H1 (cell line): ENCODE measurements at regions not wholly inside any gene's neighbourhood (a gene's known extent, or its start where the extent isn't known, plus 50 kb on each side); places are given as distances from the start of the nearest gene placed in this dataset.

ENCODE experiments used
- CTCF ChIA-PET: fragments of 300-600 bp; sonication (Branson Sonifier 250); formaldehyde crosslinking; loops from one replicate; lab custom pipeline; 2021; ENCODE audit not compliant: partially characterized antibody; lab: Charles Lee
- POLR2A ChIA-PET: fragments of 300-600 bp; sonication (Branson Sonifier 250); formaldehyde crosslinking; loops from one replicate; lab custom pipeline; 2021; ENCODE audit warnings: inconsistent platforms; ENCODE audit not compliant: partially characterized antibody; lab: Charles Lee
- DNase-seq, 2 experiments: peaks; one replicate each; pipeline versions ENCODE4 v3.0.0 to v3.0.0-alpha.2; 2010 to 2022; ENCODE audit warnings: low spot score in 2 of 2, low read depth in 1 of 2, mixed read lengths in 1 of 2
- FAIRE-seq: peaks from 2 replicates; lab custom pipeline; 2011; peaks lifted over from hg19 to GRCh38; lab: Jason Lieb, UNC
- H2AFZ ChIP-seq: 2 replicates; pipeline ENCODE4 v1.8.1; 2012; ENCODE audit warnings: low read length, inconsistent platforms
- H2AK5ac ChIP-seq: 2 replicates; pipeline ENCODE4 v1.6.1; 2013; ENCODE audit warnings: low read depth, low read length
- H2BK120ac ChIP-seq: replicated peaks from 2 replicates; pipeline ENCODE3; 2013; ENCODE audit warnings: low read depth, low read length, inconsistent platforms
- H2BK12ac ChIP-seq: 2 replicates; pipeline ENCODE4 v1.6.1; 2013; ENCODE audit warnings: low read depth, low read length
- H2BK15ac ChIP-seq: 2 replicates; pipeline ENCODE4 v1.6.1; 2013; ENCODE audit warnings: low read length
- H2BK20ac ChIP-seq: 2 replicates; pipeline ENCODE4 v1.6.1; 2013; ENCODE audit warnings: low read length
- H2BK5ac ChIP-seq: 2 replicates; pipeline ENCODE4 v1.6.1; 2013; ENCODE audit warnings: low read depth, low read length
- H3K14ac ChIP-seq: 2 replicates; pipeline ENCODE4 v1.6.1; 2013; ENCODE audit warnings: inconsistent platforms; ENCODE audit not compliant: insufficient read length
- H3K18ac ChIP-seq: 2 replicates; pipeline ENCODE4 v1.6.1; 2013; ENCODE audit warnings: low read length; ENCODE audit errors: extremely low read depth
- H3K23ac ChIP-seq: 2 replicates; pipeline ENCODE4 v1.6.1; 2013; ENCODE audit warnings: inconsistent platforms; ENCODE audit not compliant: insufficient read length
- H3K23me2 ChIP-seq: 2 replicates; pipeline ENCODE4 v1.6.1; 2013; ENCODE audit warnings: low read depth, low read length
- H3K27ac ChIP-seq: 2 replicates; pipeline ENCODE4 v1.6.1; 2011; ENCODE audit warnings: low read depth, low read length, inconsistent platforms
- H3K27me3 ChIP-seq, 4 experiments: replicated peaks in 1 of 4; 1 replicate in 1 of 4; 2 replicates in 3 of 4; pipeline versions ENCODE4 v1.6.1 to v1.8.1; 2011 to 2013; ENCODE audit warnings: low read length in 3 of 4, mild to moderate bottlenecking in 3 of 4, inconsistent platforms in 2 of 4, mixed read lengths in 2 of 4, moderate library complexity in 1 of 4; ENCODE audit not compliant: control insufficient read depth in 3 of 4, insufficient read depth in 3 of 4; ENCODE audit errors: extremely low read depth in 1 of 4
- H3K36me3 ChIP-seq, 4 experiments: 2 replicates each; pipeline versions ENCODE4 v1.6.1 to v1.8.1; 2011 to 2013; ENCODE audit warnings: mild to moderate bottlenecking in 4 of 4, low read length in 3 of 4, moderate library complexity in 2 of 4, control low read depth in 1 of 4, inconsistent platforms in 1 of 4; ENCODE audit not compliant: insufficient read depth in 4 of 4, control insufficient read depth in 2 of 4
- H3K4ac ChIP-seq: replicated peaks from 2 replicates; pipeline ENCODE3; 2013; ENCODE audit warnings: low read length, low read depth, mixed read lengths, inconsistent platforms; ENCODE audit not compliant: insufficient read length
- H3K4me1 ChIP-seq, 4 experiments: replicated peaks in 1 of 4; 1 replicate in 1 of 4; 2 replicates in 3 of 4; pipeline versions ENCODE4 v1.6.1 to v1.8.1; 2011 to 2013; ENCODE audit warnings: low read length in 3 of 4, inconsistent platforms in 2 of 4, mixed read lengths in 1 of 4; ENCODE audit not compliant: insufficient read depth in 4 of 4, control insufficient read depth in 3 of 4
- H3K4me2 ChIP-seq, 2 experiments: 2 replicates each; pipeline versions ENCODE4 v1.6.1 to v1.8.1; 2011 to 2013; ENCODE audit warnings: low read depth in 2 of 2, low read length in 2 of 2, control low read depth in 1 of 2, inconsistent platforms in 1 of 2, mild to moderate bottlenecking in 1 of 2; ENCODE audit not compliant: insufficient read depth in 1 of 2
- H3K4me3 ChIP-seq, 4 experiments: fragments of 200-600, 300-600 bp in 1 of 4; sonication (generic), shearing (Covaris generic), sonication (Bioruptor Twin) in 1 of 4; 2 replicates each; pipeline versions ENCODE4 v1.5.1 to v1.8.1; 2011 to 2016; ENCODE audit warnings: low read length in 4 of 4, low read depth in 3 of 4, control low read depth in 2 of 4, inconsistent platforms in 2 of 4, mild to moderate bottlenecking in 2 of 4, mixed read lengths in 1 of 4, moderate library complexity in 1 of 4; ENCODE audit not compliant: insufficient read depth in 2 of 4; ENCODE audit errors: extremely low read depth in 1 of 4
- H3K56ac ChIP-seq: replicated peaks from 2 replicates; pipeline ENCODE3; 2013; ENCODE audit warnings: low read depth, mild to moderate bottlenecking, mixed read lengths, low read length, inconsistent platforms; ENCODE audit not compliant: insufficient read length
- H3K79me1 ChIP-seq: 2 replicates; pipeline ENCODE4 v1.6.1; 2013; ENCODE audit warnings: low read depth, low read length, control low read depth
- H3K79me2 ChIP-seq, 2 experiments: 2 replicates each; pipeline versions ENCODE4 v1.6.1 to v1.8.1; 2012 to 2013; ENCODE audit warnings: low read length in 2 of 2, mild to moderate bottlenecking in 2 of 2, inconsistent platforms in 1 of 2; ENCODE audit not compliant: insufficient read depth in 2 of 2, control insufficient read depth in 1 of 2
- H3K9ac ChIP-seq, 4 experiments: replicated peaks in 1 of 4; 1 replicate in 1 of 4; 2 replicates in 3 of 4; pipeline versions ENCODE4 v1.6.1 to v1.8.1; 2011 to 2013; ENCODE audit warnings: low read depth in 3 of 4, low read length in 3 of 4, control low read depth in 2 of 4, mild to moderate bottlenecking in 2 of 4, moderate library complexity in 2 of 4, inconsistent platforms in 1 of 4; ENCODE audit errors: extremely low read depth in 1 of 4
- H3K9me3 ChIP-seq, 2 experiments: 2 replicates each; pipeline versions ENCODE4 v1.6.1 to v1.8.1; 2012 to 2013; ENCODE audit warnings: mild to moderate bottlenecking in 2 of 2, moderate library complexity in 2 of 2, control low read depth in 1 of 2, inconsistent platforms in 1 of 2, low read depth in 1 of 2, low read length in 1 of 2, mixed read lengths in 1 of 2; ENCODE audit not compliant: insufficient read depth in 2 of 2
- H4K20me1 ChIP-seq, 2 experiments: replicated peaks in 1 of 2; 2 replicates each; pipeline versions ENCODE3 to v1.8.1; 2011 to 2013; ENCODE audit warnings: inconsistent platforms in 2 of 2, low read length in 2 of 2, mild to moderate bottlenecking in 1 of 2; ENCODE audit not compliant: insufficient read depth in 2 of 2, control insufficient read depth in 1 of 2
- H4K5ac ChIP-seq: 2 replicates; pipeline ENCODE4 v1.6.1; 2013; ENCODE audit warnings: low read length, low read depth, mixed read lengths, inconsistent platforms; ENCODE audit not compliant: insufficient read length
- H4K8ac ChIP-seq: 2 replicates; pipeline ENCODE4 v1.8.0; 2013; ENCODE audit warnings: mild to moderate bottlenecking, moderate library complexity, low read length, inconsistent platforms; ENCODE audit not compliant: insufficient read depth; ENCODE audit errors: extremely low read depth
- H4K91ac ChIP-seq: replicated peaks from 2 replicates; pipeline ENCODE3; 2013; ENCODE audit warnings: low read length, mixed read lengths, inconsistent platforms; ENCODE audit not compliant: insufficient read length
- ASH2L ChIP-seq: fragments of 200-600, 300-600 bp; sonication (generic); IDR thresholded peaks from one replicate; pipeline ENCODE4 v1.7.1; 2017; ENCODE audit warnings: low read length
- CHD2 ChIP-seq: IDR thresholded peaks from 2 replicates; pipeline ENCODE4 v1.6.1; 2012; ENCODE audit warnings: low read length, improper control_type of control experiment
- CTBP2 ChIP-seq: IDR thresholded peaks from 2 replicates; pipeline ENCODE4 v1.7.0; 2011; ENCODE audit warnings: borderline replicate concordance, mild to moderate bottlenecking, moderate library complexity, mixed read lengths, low read length; ENCODE audit not compliant: insufficient read depth, insufficient read length
- GTF2F1 ChIP-seq: IDR thresholded peaks from 2 replicates; pipeline ENCODE4 v1.6.1; 2012; ENCODE audit warnings: low read depth, low read length, improper control_type of control experiment, borderline replicate concordance
- HDAC6 ChIP-seq: IDR thresholded peaks from one replicate; pipeline ENCODE4 v1.7.1; 2012; ENCODE audit warnings: low read depth, mild to moderate bottlenecking, inconsistent platforms, low read length, moderate library complexity
- MAFK ChIP-seq: IDR thresholded peaks from 2 replicates; pipeline ENCODE4 v1.6.1; 2012; ENCODE audit warnings: low read depth, mild to moderate bottlenecking, improper control_type of control experiment, low read length
- POU5F1 ChIP-seq: IDR thresholded peaks from 2 replicates; pipeline ENCODE4 v1.6.1; 2011; ENCODE audit warnings: low read depth, mild to moderate bottlenecking, low read length, moderate library complexity
- SAP30 ChIP-seq: fragments of 300-600 bp; sonication (generic); IDR thresholded peaks from 2 replicates; pipeline ENCODE4 v1.7.1; 2012; ENCODE audit warnings: low read length, moderate library complexity, mild to moderate bottlenecking, inconsistent platforms; ENCODE audit not compliant: insufficient read depth, insufficient replicate concordance
- SIRT6 ChIP-seq: IDR thresholded peaks from one replicate; pipeline ENCODE4 v1.7.1; 2012; ENCODE audit warnings: low read length, inconsistent platforms
- SIX5 ChIP-seq: IDR thresholded peaks from 2 replicates; pipeline ENCODE4 v1.6.1; 2011; ENCODE audit warnings: mild to moderate bottlenecking, low read depth, low read length
- SP2 ChIP-seq: IDR thresholded peaks from 2 replicates; pipeline ENCODE4 v1.6.1; 2012; ENCODE audit warnings: mild to moderate bottlenecking, low read length, inconsistent platforms
- TAF7 ChIP-seq: optimal IDR thresholded peaks from 2 replicates; pipeline ENCODE3; 2011; ENCODE audit warnings: low read depth, mild to moderate bottlenecking, inconsistent platforms, low read length, moderate library complexity, borderline replicate concordance
- USF2 ChIP-seq: IDR thresholded peaks from 2 replicates; pipeline ENCODE4 v1.6.1; 2011; ENCODE audit warnings: low read length, improper control_type of control experiment
- ZNF274 ChIP-seq: IDR thresholded peaks from 2 replicates; pipeline ENCODE4 v1.7.0; 2012; ENCODE audit warnings: low read length, borderline replicate concordance; ENCODE audit errors: extremely low read depth
- WGBS, 2 experiments: shearing (Covaris generic) in 1 of 2; methylation state at CpG; one replicate each; pipeline versions ENCODE4 v1.1.6 to v1.1.7; 2013 to 2015; ENCODE audit warnings: low lambda C conversion rate in 2 of 2, mixed read lengths in 2 of 2, inconsistent platforms in 1 of 2, low coverage in 1 of 2, missing lambda C conversion rate in 1 of 2; ENCODE audit not compliant: insufficient replicate concordance in 2 of 2, insufficient coverage in 1 of 2, insufficient read length in 1 of 2; ENCODE audit errors: extremely low coverage in 1 of 2, missing lambda C conversion rate in 1 of 2; 5-methylcytosine and 5-hydroxymethylcytosine counted together

GRCh38 chr5:71974622-71975021, 132.7 kb upstream of the MAP1B start:
- H2AFZ ChIP-seq = 0 out of 2 replicates have a peak overlapping the region, but pooled peaks have one; percentile 40
- no peak overlapping the region for H3K4ac ChIP-seq
- WGBS, 2 experiments = 90% methylated on average over 1 of the region's 1 CpG; no CpG with 5 or more reads in 1 of the 2 experiments
- H3K9ac ChIP-seq = no peak overlapping the region
- H3K23me2 ChIP-seq = no peaks in the 10 kb centered on the region
- H3K9me3 ChIP-seq = no peaks in the 10 kb centered on the region
- H2AK5ac ChIP-seq = no peak overlapping the region
- no peaks in the 10 kb centered on the region for H4K20me1 ChIP-seq
- no peak overlapping the region for H4K5ac ChIP-seq
- H2BK120ac ChIP-seq = no peak overlapping the region
- H3K79me2 ChIP-seq = no peaks in the 10 kb centered on the region
- no peaks in the 10 kb centered on the region for H3K27me3 ChIP-seq
- no peak overlapping the region for H3K14ac ChIP-seq
- H2BK20ac ChIP-seq = no peak overlapping the region
- H4K91ac ChIP-seq = no peak overlapping the region
- no peak for TF ChIP-seq TAF7
- no peak for TF ChIP-seq ZNF274
- TF ChIP-seq POU5F1 = no peak
- no peak for TF ChIP-seq MAFK
- no peak for TF ChIP-seq SIX5
- no peak for TF ChIP-seq GTF2F1
- TF ChIP-seq SP2 = no peak
- TF ChIP-seq HDAC6 = no peak
- no peak for TF ChIP-seq ASH2L
- TF ChIP-seq SIRT6 = no peak
- TF ChIP-seq SAP30 = no peak
- TF ChIP-seq USF2 = no peak
- TF ChIP-seq CHD2 = no peak
- TF ChIP-seq CTBP2 = no peak
- no peaks in the 10 kb centered on the region for H3K4me1 ChIP-seq
- H3K56ac ChIP-seq = no peak overlapping the region
- H3K36me3 ChIP-seq = no peaks in the 10 kb centered on the region
- ChIA-PET CTCF (interaction anchor here (0.6 to 0.7 kb wide), 2 partner anchors 11 to 191 kb away, joined by 3 read pairs; no protein-coding TSS in a partner anchor), POLR2A (no interaction called here)
- no peak overlapping the region for H2BK5ac ChIP-seq
- H3K79me1 ChIP-seq = no peaks in the 10 kb centered on the region
- H3K23ac ChIP-seq = no peak overlapping the region
- H3K4me2 ChIP-seq = no peak overlapping the region
- H2BK12ac ChIP-seq = no peak overlapping the region
- H3K4me3 ChIP-seq = no peak overlapping the region
- H4K8ac ChIP-seq = no peak overlapping the region
- no peak overlapping the region for H3K27ac ChIP-seq
- FAIRE-seq (no peak), DNase-seq (no peak)
- H3K18ac ChIP-seq = no peak overlapping the region
- no peak overlapping the region for H2BK15ac ChIP-seq
